Hypothalamus (tissue), 51 donors: ENCODE measurements at regions not wholly inside any gene's neighbourhood (a gene's known extent, or its start where the extent isn't known, plus 50 kb on each side); places are given as distances from the start of the nearest gene placed in this dataset.

Source experiments
- DNase-seq, 51 donors: peaks; one replicate each; lab custom pipeline; 2025; lab: John Stamatoyannopoulos, UW

- DNase-seq: no peak
Observed at GRCh38 chr1:193806079-193807048, 620.0 kb upstream of the B3GALT2 start.

- peak in 1 of 51 donors; percentile 24 for DNase-seq
Observed at GRCh38 chr1:193799948-193800690, 613.7 kb upstream of the B3GALT2 start.

- no peak for DNase-seq
Observed at GRCh38 chr1:193799371-193799770, 613.0 kb upstream of the B3GALT2 start.

- no peak for DNase-seq
Observed at GRCh38 chr1:193794239-193794638, 607.8 kb upstream of the B3GALT2 start.

GRCh38 chr1:193791746-193792145 lies 605.3 kb upstream of the B3GALT2 start:
- DNase-seq: no peak

GRCh38 chr1:193787061-193787460 lies 600.6 kb upstream of the B3GALT2 start:
- DNase-seq: no peak

- DNase-seq: no peak
Observed at GRCh38 chr1:193785850-193786420, 599.5 kb upstream of the B3GALT2 start.

- DNase-seq: no peak
Observed at GRCh38 chr1:193774536-193775323, 588.3 kb upstream of the B3GALT2 start.

- DNase-seq: no peak
Observed at GRCh38 chr1:193771596-193771995, 585.2 kb upstream of the B3GALT2 start.

- no peak for DNase-seq
Observed at GRCh38 chr1:193769651-193770050, 583.2 kb upstream of the B3GALT2 start.

GRCh38 chr1:193767886-193768285 lies 581.5 kb upstream of the B3GALT2 start:
- no peak for DNase-seq

GRCh38 chr1:193766329-193766728 lies 579.9 kb upstream of the B3GALT2 start:
- DNase-seq: no peak

GRCh38 chr1:193763266-193763665 lies 576.9 kb upstream of the B3GALT2 start:
- DNase-seq: no peak

- no peak for DNase-seq
Observed at GRCh38 chr1:193762236-193762635, 575.8 kb upstream of the B3GALT2 start.

- DNase-seq: no peak
Observed at GRCh38 chr1:193755441-193755840, 569.0 kb upstream of the B3GALT2 start.

- DNase-seq: no peak
Observed at GRCh38 chr1:193754732-193755427, 568.5 kb upstream of the B3GALT2 start.

GRCh38 chr1:193754151-193754550 lies 567.7 kb upstream of the B3GALT2 start:
- DNase-seq: no peak

GRCh38 chr1:193753038-193753756 lies 566.8 kb upstream of the B3GALT2 start:
- DNase-seq: no peak

GRCh38 chr1:193749868-193750267 lies 563.5 kb upstream of the B3GALT2 start:
- DNase-seq: no peak
